ENCODE measurements at regions not wholly inside any gene's neighbourhood (a gene's known extent, or its start where the extent isn't known, plus 50 kb on each side); places are given as distances from the start of the nearest gene placed in this dataset.

DNA sequence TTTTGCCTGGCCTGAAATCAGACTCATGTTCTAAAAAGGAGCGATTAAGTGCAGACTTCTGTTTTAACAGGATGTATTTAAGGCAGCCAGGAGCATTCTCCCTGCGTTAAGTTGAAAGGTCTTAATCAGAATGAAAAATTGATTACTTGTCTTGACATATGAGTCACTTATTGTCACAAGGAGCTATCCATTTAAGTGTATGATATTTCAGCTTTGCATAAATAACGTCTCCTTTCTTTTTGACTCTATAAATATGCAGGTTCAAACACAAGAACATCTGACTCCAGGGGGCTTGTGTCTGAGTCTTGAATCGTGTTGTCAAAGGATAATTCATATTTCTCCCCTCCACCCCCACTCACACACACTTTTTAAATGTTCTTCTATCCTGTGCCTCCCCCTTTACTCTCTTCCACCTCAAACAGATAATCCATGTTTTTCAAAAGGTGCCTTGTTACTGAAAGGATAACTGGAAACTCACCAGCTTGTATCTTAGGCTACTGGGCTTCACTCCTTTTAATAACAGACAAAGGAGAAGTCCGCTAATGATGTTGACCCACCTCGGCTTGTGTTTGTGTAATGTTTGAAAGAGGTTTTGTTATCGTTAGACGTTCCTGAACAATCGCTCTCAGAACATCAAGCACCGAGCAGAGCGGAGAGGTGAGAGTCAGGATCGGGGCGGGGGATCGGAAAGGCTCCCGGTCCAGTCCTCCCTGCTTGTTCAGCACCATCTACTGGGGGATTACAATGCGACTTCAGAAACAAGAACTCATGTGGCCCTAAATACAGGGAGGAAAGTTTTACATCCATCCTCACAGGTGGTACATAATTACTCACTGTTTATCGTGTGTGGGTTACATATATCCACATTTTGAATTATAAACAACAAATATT lies 107.5 kb upstream of the RPL34 start:
- H3K9ac ChIP-seq = no peak overlapping the region
- H3K27me3 ChIP-seq (ENCODE audit: insufficient read depth) = peaks cover 6% of the 10 kb centered on the region; the same call in 1 of the 2 replicates
- DNase-seq = peak; percentile 34
- no peaks in the 10 kb centered on the region for H4K20me1 ChIP-seq (ENCODE audit: insufficient read depth)
- no peak for TF ChIP-seq GATA2 (CRISPR knock-in tag; IDR thresholded peaks at IDR 0.05)
- TF ChIP-seq, protein P1, sequence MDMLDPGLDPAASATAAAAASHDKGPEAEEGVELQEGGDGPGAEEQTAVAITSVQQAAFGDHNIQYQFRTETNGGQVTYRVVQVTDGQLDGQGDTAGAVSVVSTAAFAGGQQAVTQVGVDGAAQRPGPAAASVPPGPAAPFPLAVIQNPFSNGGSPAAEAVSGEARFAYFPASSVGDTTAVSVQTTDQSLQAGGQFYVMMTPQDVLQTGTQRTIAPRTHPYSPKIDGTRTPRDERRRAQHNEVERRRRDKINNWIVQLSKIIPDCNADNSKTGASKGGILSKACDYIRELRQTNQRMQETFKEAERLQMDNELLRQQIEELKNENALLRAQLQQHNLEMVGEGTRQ (IDR thresholded peaks at IDR 0.05; ENCODE audit: borderline replicate concordance, low read depth, low read length) = no peak
- TF ChIP-seq TCF12 (IDR thresholded peaks at IDR 0.05) = no peak
- peak; percentile 56 for TF ChIP-seq SMC3 (IDR thresholded peaks at IDR 0.05; ENCODE audit: low read depth, low read length)
- TF ChIP-seq, protein P2, sequence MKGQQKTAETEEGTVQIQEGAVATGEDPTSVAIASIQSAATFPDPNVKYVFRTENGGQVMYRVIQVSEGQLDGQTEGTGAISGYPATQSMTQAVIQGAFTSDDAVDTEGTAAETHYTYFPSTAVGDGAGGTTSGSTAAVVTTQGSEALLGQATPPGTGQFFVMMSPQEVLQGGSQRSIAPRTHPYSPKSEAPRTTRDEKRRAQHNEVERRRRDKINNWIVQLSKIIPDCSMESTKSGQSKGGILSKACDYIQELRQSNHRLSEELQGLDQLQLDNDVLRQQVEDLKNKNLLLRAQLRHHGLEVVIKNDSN (IDR thresholded peaks at IDR 0.05; ENCODE audit: borderline replicate concordance, low read depth) = no peak
- TF ChIP-seq TEAD4 (IDR thresholded peaks at IDR 0.05; ENCODE audit: borderline replicate concordance, insufficient read depth) = no peak
- TF ChIP-seq, protein P3, sequence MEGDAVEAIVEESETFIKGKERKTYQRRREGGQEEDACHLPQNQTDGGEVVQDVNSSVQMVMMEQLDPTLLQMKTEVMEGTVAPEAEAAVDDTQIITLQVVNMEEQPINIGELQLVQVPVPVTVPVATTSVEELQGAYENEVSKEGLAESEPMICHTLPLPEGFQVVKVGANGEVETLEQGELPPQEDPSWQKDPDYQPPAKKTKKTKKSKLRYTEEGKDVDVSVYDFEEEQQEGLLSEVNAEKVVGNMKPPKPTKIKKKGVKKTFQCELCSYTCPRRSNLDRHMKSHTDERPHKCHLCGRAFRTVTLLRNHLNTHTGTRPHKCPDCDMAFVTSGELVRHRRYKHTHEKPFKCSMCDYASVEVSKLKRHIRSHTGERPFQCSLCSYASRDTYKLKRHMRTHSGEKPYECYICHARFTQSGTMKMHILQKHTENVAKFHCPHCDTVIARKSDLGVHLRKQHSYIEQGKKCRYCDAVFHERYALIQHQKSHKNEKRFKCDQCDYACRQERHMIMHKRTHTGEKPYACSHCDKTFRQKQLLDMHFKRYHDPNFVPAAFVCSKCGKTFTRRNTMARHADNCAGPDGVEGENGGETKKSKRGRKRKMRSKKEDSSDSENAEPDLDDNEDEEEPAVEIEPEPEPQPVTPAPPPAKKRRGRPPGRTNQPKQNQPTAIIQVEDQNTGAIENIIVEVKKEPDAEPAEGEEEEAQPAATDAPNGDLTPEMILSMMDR (IDR thresholded peaks at IDR 0.05) = peak; percentile 42
- no peak for TF ChIP-seq NRF1 (IDR thresholded peaks at IDR 0.05; ENCODE audit: low read depth, low read length)
- peak; percentile 80 for TF ChIP-seq RAD21 (IDR thresholded peaks at IDR 0.05; ENCODE audit: low read length)
- no peak for TF ChIP-seq ELF1 (IDR thresholded peaks at IDR 0.05)
- no peaks in the 10 kb centered on the region for H3K9me3 ChIP-seq
- no peak overlapping the region for H3K4me3 ChIP-seq (ENCODE audit: low read depth in 2 of 2, low read length in 1 of 2)
- no peaks in the 10 kb centered on the region for H3K36me3 ChIP-seq (replicated peaks in 1 of 2; ENCODE audit: control insufficient read depth in 1 of 2, insufficient read depth in 2 of 2, low read length in 1 of 2)
- no peaks in the 10 kb centered on the region for H3K79me2 ChIP-seq (ENCODE audit: insufficient read depth)
- H3K9me2 ChIP-seq = no peaks in the 10 kb centered on the region
- H2AFZ ChIP-seq (ENCODE audit: low read depth) = no peak overlapping the region
- H3F3A ChIP-seq (replicated peaks; ENCODE audit: insufficient read depth) = no peaks in the 10 kb centered on the region
- H3K4me2 ChIP-seq = 0 out of 2 replicates have a peak overlapping the region, but pooled peaks have one; percentile 27
- WGBS (ENCODE audit: low lambda C conversion rate) = 2% methylated on average over 17 of the region's 17 CpGs
- CTCF ChIA-PET = interaction anchor here (0.7 to 1.4 kb wide), 9 partner anchors 36 to 494 kb away, joined by 3 to 5 read pairs (median 3); no protein-coding TSS in a partner anchor
- POLR2A ChIA-PET = no interaction called here
- no peaks in the 10 kb centered on the region; a peak in 2 of 4 replicates for H3K4me1 ChIP-seq (ENCODE audit: control insufficient read depth in 1 of 2, insufficient read depth in 2 of 2, low read depth in 1 of 2, low read length in 1 of 2)
- H3K27ac ChIP-seq (ENCODE audit: low read depth in 2 of 2, low read length in 1 of 2) = no peak overlapping the region

DNA sequence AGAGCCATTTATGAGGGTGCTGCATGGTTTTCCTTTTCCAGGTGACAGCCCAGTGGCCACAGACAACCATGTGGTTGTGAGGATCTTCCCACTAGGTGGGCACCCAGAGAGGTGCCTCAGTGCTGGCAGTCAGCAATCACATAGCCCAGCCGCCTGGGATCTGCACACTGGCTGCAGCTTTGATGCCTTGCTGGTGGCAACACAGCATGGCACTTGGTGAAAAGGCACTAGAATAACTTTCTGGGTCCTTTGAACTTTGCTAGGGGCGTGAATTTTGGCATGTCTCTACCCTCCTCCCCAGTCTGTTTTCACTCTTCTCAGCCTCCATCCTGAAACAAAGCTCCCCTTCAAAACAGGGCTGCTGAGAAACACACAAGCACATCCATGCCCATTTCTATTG lies 108.8 kb upstream of the RPL34 start:
- CTCF ChIA-PET = interaction anchor here (1.2 to 1.4 kb wide), 2 partner anchors 443 to 493 kb away, joined by 3 to 5 read pairs; no protein-coding TSS in a partner anchor
- H3F3A ChIP-seq (replicated peaks; ENCODE audit: insufficient read depth) = no peaks in the 10 kb centered on the region
- no peak overlapping the region for H3K27ac ChIP-seq (ENCODE audit: low read depth in 2 of 2, low read length in 1 of 2)
- H3K9ac ChIP-seq = no peak overlapping the region
- DNase-seq = no peak
- no peaks in the 10 kb centered on the region for H3K9me2 ChIP-seq
- H3K4me1 ChIP-seq (ENCODE audit: control insufficient read depth in 1 of 2, insufficient read depth in 2 of 2, low read depth in 1 of 2, low read length in 1 of 2) = no peaks in the 10 kb centered on the region; a peak in 2 of 4 replicates
- no peak overlapping the region for H3K4me2 ChIP-seq
- POLR2A ChIA-PET = no interaction called here
- H3K4me3 ChIP-seq (ENCODE audit: low read depth in 2 of 2, low read length in 1 of 2) = no peak overlapping the region
- H3K9me3 ChIP-seq = no peaks in the 10 kb centered on the region
- H2AFZ ChIP-seq (ENCODE audit: low read depth) = no peak overlapping the region
- H4K20me1 ChIP-seq (ENCODE audit: insufficient read depth) = no peaks in the 10 kb centered on the region
- peaks cover 6% of the 10 kb centered on the region; the same call in 1 of the 2 replicates for H3K27me3 ChIP-seq (ENCODE audit: insufficient read depth)
- H3K36me3 ChIP-seq (replicated peaks in 1 of 2; ENCODE audit: control insufficient read depth in 1 of 2, insufficient read depth in 2 of 2, low read length in 1 of 2) = no peaks in the 10 kb centered on the region
- no peak for TF ChIP-seq NRF1 (IDR thresholded peaks at IDR 0.05; ENCODE audit: low read depth, low read length)
- TF ChIP-seq, protein P4, sequence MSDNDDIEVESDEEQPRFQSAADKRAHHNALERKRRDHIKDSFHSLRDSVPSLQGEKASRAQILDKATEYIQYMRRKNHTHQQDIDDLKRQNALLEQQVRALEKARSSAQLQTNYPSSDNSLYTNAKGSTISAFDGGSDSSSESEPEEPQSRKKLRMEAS (IDR thresholded peaks at IDR 0.05; ENCODE audit: low read depth) = no peak
- WGBS (ENCODE audit: low lambda C conversion rate) = 19% methylated on average over 2 of the region's 2 CpGs
- no peaks in the 10 kb centered on the region for H3K79me2 ChIP-seq (ENCODE audit: insufficient read depth)
